ENCODE measurements at regions not wholly inside any gene's neighbourhood (a gene's known extent, or its start where the extent isn't known, plus 50 kb on each side); places are given as distances from the start of the nearest gene placed in this dataset.
"Not testable (repeated sequence)": the region's sequence is repeated elsewhere in the genome, so short reads cannot be mapped to it uniquely, and the experiment has no call there.

GRCh38 chr7:66458991-66459390, 169.7 kb upstream of the KCTD7 start:
- 64% methylated on average over 5 of the region's 5 CpGs for WGBS
- intact Hi-C loops (cut with DNase I): not testable (repeated sequence)
- peak in 1 of 2 donors; percentile 29 for ATAC-seq

GRCh38 chr7:66459783-66460413, 168.8 kb upstream of the KCTD7 start:
- DNase-seq; H3K27ac ChIP-seq (ENCODE audit: low read length); intact Hi-C loops (cut with DNase I); H3K4me1 ChIP-seq (ENCODE audit: control insufficient read depth, insufficient read depth, low read length); H3K9me3 ChIP-seq (ENCODE audit: control insufficient read depth, low read length); H3K27me3 ChIP-seq (ENCODE audit: control insufficient read depth, insufficient read depth); H3K4me3 ChIP-seq (ENCODE audit: low read length): not testable (repeated sequence)
- peak in 1 of 2 donors; percentile 68 for ATAC-seq
- WGBS: 67% methylated on average over 5 of the region's 5 CpGs

More at GRCh38 chr7:66458991-66459390, 169.7 kb upstream of the KCTD7 start:
- H3K27ac ChIP-seq (ENCODE audit: low read length); H3K9me3 ChIP-seq (ENCODE audit: control insufficient read depth, low read length); H3K27me3 ChIP-seq (ENCODE audit: control insufficient read depth, insufficient read depth); H3K4me3 ChIP-seq (ENCODE audit: low read length); H3K4me1 ChIP-seq (ENCODE audit: control insufficient read depth, insufficient read depth, low read length); DNase-seq: not testable (repeated sequence)

- H3K27ac ChIP-seq (ENCODE audit: low read length): no peak overlapping the region
- ATAC-seq (no peak), DNase-seq (no peak)
- no peaks in the 10 kb centered on the region for H3K27me3 ChIP-seq (ENCODE audit: control insufficient read depth, insufficient read depth)
- no peaks in the 10 kb centered on the region for H3K9me3 ChIP-seq (ENCODE audit: control insufficient read depth, low read length)
- no peak overlapping the region for H3K4me3 ChIP-seq (ENCODE audit: low read length)
- WGBS: 91% methylated on average over 3 of the region's 3 CpGs
- H3K4me1 ChIP-seq (ENCODE audit: control insufficient read depth, insufficient read depth, low read length): peaks cover 3% of the 10 kb centered on the region
- intact Hi-C loops (cut with DNase I): no loop called here
Observed at GRCh38 chr7:66460921-66461361, 167.7 kb upstream of the KCTD7 start.

- H3K27ac ChIP-seq (ENCODE audit: low read length); ATAC-seq; H3K4me3 ChIP-seq (ENCODE audit: low read length); H3K9me3 ChIP-seq (ENCODE audit: control insufficient read depth, low read length); intact Hi-C loops (cut with DNase I); DNase-seq; H3K27me3 ChIP-seq (ENCODE audit: control insufficient read depth, insufficient read depth); H3K4me1 ChIP-seq (ENCODE audit: control insufficient read depth, insufficient read depth, low read length): not testable (repeated sequence)
- 95% methylated on average over 4 of the region's 4 CpGs for WGBS
Observed at GRCh38 chr7:66461397-66461796, 167.3 kb upstream of the KCTD7 start.

GRCh38 chr7:66462831-66463230, 165.8 kb upstream of the KCTD7 start:
- 97% methylated on average over 4 of the region's 4 CpGs for WGBS

GRCh38 chr7:66464059-66464458, 164.6 kb upstream of the KCTD7 start:
- Histone ChIP-seq H3K27ac (ENCODE audit: low read length) (no peak overlapping the region), H3K4me1 (ENCODE audit: control insufficient read depth, insufficient read depth, low read length) (peaks cover 3% of the 10 kb centered on the region), H3K9me3 (ENCODE audit: control insufficient read depth, low read length) (no peaks in the 10 kb centered on the region), H3K4me3 (ENCODE audit: low read length) (no peak overlapping the region), H3K27me3 (ENCODE audit: control insufficient read depth, insufficient read depth) (no peaks in the 10 kb centered on the region)
- WGBS: 93% methylated on average over 6 of the region's 6 CpGs
- ATAC-seq: no peak
- no peak for DNase-seq
- intact Hi-C loops (cut with DNase I): no loop called here

More at GRCh38 chr7:66462831-66463230, 165.8 kb upstream of the KCTD7 start:
- H3K27ac ChIP-seq (ENCODE audit: low read length); H3K4me3 ChIP-seq (ENCODE audit: low read length); H3K9me3 ChIP-seq (ENCODE audit: control insufficient read depth, low read length); H3K27me3 ChIP-seq (ENCODE audit: control insufficient read depth, insufficient read depth); DNase-seq; ATAC-seq; H3K4me1 ChIP-seq (ENCODE audit: control insufficient read depth, insufficient read depth, low read length); intact Hi-C loops (cut with DNase I): not testable (repeated sequence)

GRCh38 chr7:66466081-66466600, 162.5 kb upstream of the KCTD7 start:
- Histone ChIP-seq H3K4me1 (ENCODE audit: control insufficient read depth, insufficient read depth, low read length) (no peaks in the 10 kb centered on the region), H3K27me3 (ENCODE audit: control insufficient read depth, insufficient read depth) (no peaks in the 10 kb centered on the region), H3K4me3 (ENCODE audit: low read length) (no peak overlapping the region), H3K9me3 (ENCODE audit: control insufficient read depth, low read length) (no peaks in the 10 kb centered on the region), H3K27ac (ENCODE audit: low read length) (no peak overlapping the region)
- intact Hi-C loops (cut with DNase I): no loop called here
- WGBS: 94% methylated on average over 8 of the region's 8 CpGs
- DNase-seq (no peak), ATAC-seq (no peak)

GRCh38 chr7:66467887-66468286, 160.8 kb upstream of the KCTD7 start:
- Histone ChIP-seq H3K4me3 (ENCODE audit: low read length) (no peak overlapping the region), H3K27ac (ENCODE audit: low read length) (no peak overlapping the region), H3K4me1 (ENCODE audit: control insufficient read depth, insufficient read depth, low read length) (no peaks in the 10 kb centered on the region), H3K9me3 (ENCODE audit: control insufficient read depth, low read length) (no peaks in the 10 kb centered on the region), H3K27me3 (ENCODE audit: control insufficient read depth, insufficient read depth) (no peaks in the 10 kb centered on the region)
- WGBS: 95% methylated on average over 2 of the region's 2 CpGs
- intact Hi-C loops (cut with DNase I): no loop called here
- ATAC-seq (no peak), DNase-seq (no peak)

GRCh38 chr7:66473064-66473463, 155.6 kb upstream of the KCTD7 start:
- H3K4me3 ChIP-seq (ENCODE audit: low read length); DNase-seq; H3K4me1 ChIP-seq (ENCODE audit: control insufficient read depth, insufficient read depth, low read length); intact Hi-C loops (cut with DNase I); H3K27me3 ChIP-seq (ENCODE audit: control insufficient read depth, insufficient read depth); H3K27ac ChIP-seq (ENCODE audit: low read length); H3K9me3 ChIP-seq (ENCODE audit: control insufficient read depth, low read length); ATAC-seq: not testable (repeated sequence)
- 91% methylated on average over 3 of the region's 3 CpGs for WGBS

GRCh38 chr7:66474441-66474840, 154.2 kb upstream of the KCTD7 start:
- Histone ChIP-seq H3K4me3 (ENCODE audit: low read length) (no peak overlapping the region), H3K9me3 (ENCODE audit: control insufficient read depth, low read length) (no peaks in the 10 kb centered on the region), H3K27me3 (ENCODE audit: control insufficient read depth, insufficient read depth) (no peaks in the 10 kb centered on the region), H3K27ac (ENCODE audit: low read length) (no peak overlapping the region), H3K4me1 (ENCODE audit: control insufficient read depth, insufficient read depth, low read length) (no peaks in the 10 kb centered on the region)
- ATAC-seq (peak in 1 of 2 donors; percentile 19), DNase-seq (no peak)
- 96% methylated on average over 45 of the region's 45 CpGs for WGBS
- intact Hi-C loops (cut with DNase I): no loop called here

- H3K9me3 ChIP-seq (ENCODE audit: control insufficient read depth, low read length); H3K27ac ChIP-seq (ENCODE audit: low read length); H3K27me3 ChIP-seq (ENCODE audit: control insufficient read depth, insufficient read depth); H3K4me3 ChIP-seq (ENCODE audit: low read length); intact Hi-C loops (cut with DNase I); H3K4me1 ChIP-seq (ENCODE audit: control insufficient read depth, insufficient read depth, low read length); ATAC-seq; DNase-seq: not testable (repeated sequence)
- WGBS: 96% methylated on average over 3 of the region's 3 CpGs
Observed at GRCh38 chr7:66476056-66476455, 152.6 kb upstream of the KCTD7 start.

Measured in right cardiac atrium (tissue), 5 donors.